Mesothelial cell of epicardium (in vitro differentiated cells): ENCODE measurements at regions not wholly inside any gene's neighbourhood (a gene's known extent, or its start where the extent isn't known, plus 50 kb on each side); places are given as distances from the start of the nearest gene placed in this dataset.

Experiments
- DNase-seq, 2 experiments: peaks; one replicate each; pipeline ENCODE4 v3.0.0; 2021; ENCODE audit warnings: low spot score in 2 of 2; ENCODE audit not compliant: unreplicated experiment in 2 of 2
- H3K27ac Mint-ChIP-seq: 2 replicates; pipeline ENCODE4 v1.8.0; 2021; ENCODE audit warnings: mixed read lengths
- H3K27me3 Mint-ChIP-seq: 2 replicates; pipeline ENCODE4 v1.8.0; 2021; ENCODE audit warnings: low read depth, mixed read lengths
- H3K36me3 Mint-ChIP-seq: 2 replicates; pipeline ENCODE4 v1.8.0; 2021; ENCODE audit warnings: mixed read lengths
- H3K4me1 Mint-ChIP-seq: 2 replicates; pipeline ENCODE4 v1.8.0; 2021; ENCODE audit warnings: mixed read lengths
- H3K4me3 Mint-ChIP-seq: 2 replicates; pipeline ENCODE4 v1.8.0; 2021; ENCODE audit warnings: mild to moderate bottlenecking, moderate library complexity, mixed read lengths
- H3K9me3 Mint-ChIP-seq: 2 replicates; pipeline ENCODE4 v1.8.0; 2021; ENCODE audit warnings: mixed read lengths
- CTCF ChIP-seq: fragments of 200-600 bp; sonication (generic); IDR thresholded peaks from one replicate; pipeline ENCODE4 v1.5.0; 2021; ENCODE audit warnings: antibody characterized with exemption; ENCODE audit not compliant: unreplicated experiment

- no peak for TF ChIP-seq CTCF
- H3K36me3 Mint-ChIP-seq: no peaks in the 10 kb centered on the region
- DNase-seq: no peak
- H3K27ac Mint-ChIP-seq: no peak overlapping the region
- H3K4me1 Mint-ChIP-seq: no peaks in the 10 kb centered on the region
- peaks cover 10% of the 10 kb centered on the region for H3K9me3 Mint-ChIP-seq
- H3K4me3 Mint-ChIP-seq: no peak overlapping the region
- peaks cover 73% of the 10 kb centered on the region for H3K27me3 Mint-ChIP-seq
Observed at GRCh38 chr16:82240111-82240510, 70.1 kb upstream of the MPHOSPH6 start.

GRCh38 chr16:82236875-82237274, 66.9 kb upstream of the MPHOSPH6 start:
- H3K27ac Mint-ChIP-seq: no peak overlapping the region

GRCh38 chr16:82236415-82236814, 66.4 kb upstream of the MPHOSPH6 start:
- Mint-ChIP-seq H3K27ac (no peak overlapping the region), H3K27me3 (peaks cover 62% of the 10 kb centered on the region), H3K4me1 (no peaks in the 10 kb centered on the region), H3K36me3 (no peaks in the 10 kb centered on the region), H3K9me3 (no peaks in the 10 kb centered on the region), H3K4me3 (no peak overlapping the region)
- DNase-seq: no peak
- no peak for TF ChIP-seq CTCF

More at GRCh38 chr16:82236875-82237274, 66.9 kb upstream of the MPHOSPH6 start:
- Mint-ChIP-seq H3K4me1 (no peaks in the 10 kb centered on the region), H3K4me3 (no peak overlapping the region), H3K9me3 (no peaks in the 10 kb centered on the region), H3K27me3 (peaks cover 65% of the 10 kb centered on the region), H3K36me3 (no peaks in the 10 kb centered on the region)
- TF ChIP-seq CTCF: no peak
- no peak for DNase-seq

- H3K4me1 Mint-ChIP-seq: peaks cover 1% of the 10 kb centered on the region
- no peak overlapping the region for H3K4me3 Mint-ChIP-seq
- no peak for TF ChIP-seq CTCF
- H3K27me3 Mint-ChIP-seq: peaks cover 42% of the 10 kb centered on the region
- DNase-seq: no peak
- no peaks in the 10 kb centered on the region for H3K36me3 Mint-ChIP-seq
- no peak overlapping the region for H3K27ac Mint-ChIP-seq
- H3K9me3 Mint-ChIP-seq: no peaks in the 10 kb centered on the region
Observed at GRCh38 chr16:82232806-82233205, 62.8 kb upstream of the MPHOSPH6 start.

- Mint-ChIP-seq H3K4me3 (no peak overlapping the region), H3K27ac (no peak overlapping the region), H3K9me3 (no peaks in the 10 kb centered on the region), H3K36me3 (no peaks in the 10 kb centered on the region), H3K4me1 (peaks cover 1% of the 10 kb centered on the region), H3K27me3 (peaks cover 41% of the 10 kb centered on the region)
- no peak for TF ChIP-seq CTCF
- DNase-seq: no peak
Observed at GRCh38 chr16:82231008-82231787, 61.2 kb upstream of the MPHOSPH6 start.
